Forelimb muscle (tissue), 1 donor: ENCODE measurements at regions not wholly inside any gene's neighbourhood (a gene's known extent, or its start where the extent isn't known, plus 50 kb on each side); places are given as distances from the start of the nearest gene placed in this dataset.

Experiments
- DNase-seq: peaks from one replicate; pipeline ENCODE4 v3.0.0-alpha.2; 2013; ENCODE audit warnings: low read depth

GRCh38 chr15:95645791-95646338, 684.6 kb upstream of the NR2F2 start:
- DNase-seq = no peak

- no peak for DNase-seq
Measured at GRCh38 chr15:95646484-95647273, 683.8 kb upstream of the NR2F2 start.

GRCh38 chr15:95647531-95648277, 682.8 kb upstream of the NR2F2 start:
- no peak for DNase-seq

GRCh38 chr15:95653361-95653805, 677.1 kb upstream of the NR2F2 start:
- DNase-seq = no peak

GRCh38 chr15:95655089-95655607, 675.4 kb upstream of the NR2F2 start:
- DNase-seq = no peak

GRCh38 chr15:95656595-95656994, 673.9 kb upstream of the NR2F2 start:
- no peak for DNase-seq

- no peak for DNase-seq
Measured at GRCh38 chr15:95658799-95659198, 671.7 kb upstream of the NR2F2 start.

GRCh38 chr15:95659656-95660055, 670.8 kb upstream of the NR2F2 start:
- no peak for DNase-seq

GRCh38 chr15:95662638-95663037, 667.9 kb upstream of the NR2F2 start:
- DNase-seq = no peak

- DNase-seq = no peak
Measured at GRCh38 chr15:95663156-95664100, 667.1 kb upstream of the NR2F2 start.

- DNase-seq = no peak
Measured at GRCh38 chr15:95664450-95664849, 666.0 kb upstream of the NR2F2 start.

GRCh38 chr15:95669146-95669922, 661.2 kb upstream of the NR2F2 start:
- DNase-seq = no peak

- no peak for DNase-seq
Measured at GRCh38 chr15:95674031-95674430, 656.5 kb upstream of the NR2F2 start.

- no peak for DNase-seq
Measured at GRCh38 chr15:95676500-95676899, 654.0 kb upstream of the NR2F2 start.

GRCh38 chr15:95679847-95680582, 650.5 kb upstream of the NR2F2 start:
- DNase-seq = no peak

GRCh38 chr15:95680728-95681127, 649.8 kb upstream of the NR2F2 start:
- DNase-seq = no peak

- DNase-seq = no peak
Measured at GRCh38 chr15:95681836-95682544, 648.5 kb upstream of the NR2F2 start.

- no peak for DNase-seq
Measured at GRCh38 chr15:95684126-95684525, 646.4 kb upstream of the NR2F2 start.

- DNase-seq = no peak
Measured at GRCh38 chr15:95684693-95685115, 645.8 kb upstream of the NR2F2 start.
